GM23338 (cell line): ENCODE measurements at regions not wholly inside any gene's neighbourhood (a gene's known extent, or its start where the extent isn't known, plus 50 kb on each side); places are given as distances from the start of the nearest gene placed in this dataset.
"Not testable (repeated sequence)": the region's sequence is repeated elsewhere in the genome, so short reads cannot be mapped to it uniquely, and the experiment has no call there.

ENCODE experiments used
- ATAC-seq: fragments of 200-7000 bp; cut with Tn5 transposase; 3 replicates; pipeline ENCODE4 v1.9.1; 2020
- DNase-seq: peaks from one replicate; pipeline ENCODE4 v3.0.0-alpha.2; 2015; ENCODE audit warnings: low spot score
- H2AFZ ChIP-seq: fragments of 200-600 bp; sonication (generic); 2 replicates; pipeline ENCODE4 v1.8.0; 2016; ENCODE audit warnings: antibody characterized with exemption, mild to moderate bottlenecking, moderate library complexity
- H3F3A ChIP-seq: fragments of 200-600 bp; sonication (generic); replicated peaks from 2 replicates; pipeline ENCODE4 v1.8.0; 2017; ENCODE audit warnings: antibody characterized with exemption, mixed run types, low read depth
- H3K27ac ChIP-seq: fragments of 200-600 bp; sonication (generic); 2 replicates; pipeline ENCODE4 v1.6.1; 2016; ENCODE audit warnings: low read depth
- H3K27me3 ChIP-seq: fragments of 200-600 bp; sonication (generic); 2 replicates; pipeline ENCODE4 v1.8.0; 2016; ENCODE audit warnings: mild to moderate bottlenecking, mixed run types, moderate library complexity; ENCODE audit not compliant: insufficient read depth
- H3K36me3 ChIP-seq: fragments of 200-600 bp; sonication (generic); 2 replicates; pipeline ENCODE4 v1.8.0; 2016; ENCODE audit warnings: mild to moderate bottlenecking; ENCODE audit not compliant: insufficient read depth
- H3K4me1 ChIP-seq: fragments of 200-600 bp; sonication (generic); 2 replicates; pipeline ENCODE4 v1.8.0; 2016; ENCODE audit warnings: mild to moderate bottlenecking, moderate library complexity; ENCODE audit not compliant: insufficient read depth
- H3K4me2 ChIP-seq: fragments of 200-600 bp; sonication (generic); 2 replicates; pipeline ENCODE4 v1.7.1; 2017; ENCODE audit warnings: mixed run types
- H3K4me3 ChIP-seq: fragments of 200-600 bp; sonication (generic); 2 replicates; pipeline ENCODE4 v1.6.1; 2016; ENCODE audit warnings: mixed run types
- H3K79me2 ChIP-seq: fragments of 200-600 bp; sonication (generic); replicated peaks from 2 replicates; pipeline ENCODE4 v1.8.0; 2017; ENCODE audit warnings: mild to moderate bottlenecking; ENCODE audit not compliant: insufficient read depth
- H3K9me2 ChIP-seq: fragments of 200-600 bp; sonication (generic); 2 replicates; pipeline ENCODE4 v1.8.0; 2017; ENCODE audit not compliant: insufficient read depth
- H4K20me1 ChIP-seq: fragments of 200-600 bp; sonication (generic); replicated peaks from 2 replicates; pipeline ENCODE4 v1.8.0; 2017; ENCODE audit warnings: mild to moderate bottlenecking; ENCODE audit not compliant: insufficient read depth
- H3K27ac Mint-ChIP-seq: 2 replicates; pipeline ENCODE4 v1.8.0; 2020; ENCODE audit warnings: inconsistent platforms, mild to moderate bottlenecking, moderate library complexity, mixed read lengths
- H3K27me3 Mint-ChIP-seq: 3 replicates; pipeline ENCODE4 v1.8.0; 2022; ENCODE audit warnings: low read depth, mild to moderate bottlenecking, moderate library complexity, mixed read lengths, inconsistent platforms; ENCODE audit not compliant: insufficient read depth, poor library complexity
- H3K36me3 Mint-ChIP-seq: 3 replicates; pipeline ENCODE4 v1.8.0; 2021; ENCODE audit warnings: low read depth, mild to moderate bottlenecking, inconsistent platforms, moderate library complexity, mixed read lengths
- H3K4me1 Mint-ChIP-seq: 3 replicates; pipeline ENCODE4 v1.8.0; 2020; ENCODE audit warnings: mild to moderate bottlenecking, inconsistent platforms, mixed read lengths
- H3K4me3 Mint-ChIP-seq: 3 replicates; pipeline ENCODE4 v1.8.0; 2021; ENCODE audit warnings: moderate library complexity, mild to moderate bottlenecking, inconsistent platforms, mixed read lengths
- H3K9me3 Mint-ChIP-seq: 3 replicates; pipeline ENCODE4 v1.8.0; 2020; ENCODE audit warnings: moderate library complexity, mild to moderate bottlenecking, inconsistent platforms, mixed read lengths
- CREB1 ChIP-seq: fragments of 250-450 bp; sonication (Bioruptor Pico); IDR thresholded peaks from 2 replicates; pipeline ENCODE4 v1.5.0; 2020; ENCODE audit warnings: low read depth, mild to moderate bottlenecking, moderate library complexity
- ETS1 ChIP-seq: IDR thresholded peaks from 2 replicates; pipeline ENCODE4 v1.6.1; 2016; ENCODE audit warnings: antibody characterized with exemption
- EZH2 ChIP-seq: fragments of 200-600 bp; sonication (generic); IDR thresholded peaks from one replicate; pipeline ENCODE4 v1.8.0; 2017; ENCODE audit warnings: antibody characterized with exemption, mild to moderate bottlenecking, low read depth; ENCODE audit not compliant: unreplicated experiment
- EZH2phosphoT487 ChIP-seq: fragments of 200-600 bp; sonication (generic); IDR thresholded peaks from one replicate; pipeline ENCODE4 v1.8.1; 2018; ENCODE audit warnings: antibody characterized with exemption; ENCODE audit not compliant: unreplicated experiment
- JUNB ChIP-seq: IDR thresholded peaks from one replicate; pipeline ENCODE4 v1.6.1; 2016; ENCODE audit warnings: antibody characterized with exemption; ENCODE audit not compliant: unreplicated experiment
- NANOG ChIP-seq: IDR thresholded peaks from 2 replicates; pipeline ENCODE4 v1.6.1; 2016; ENCODE audit warnings: antibody characterized with exemption, borderline replicate concordance
- POLR2AphosphoS5 ChIP-seq: IDR thresholded peaks from 2 replicates; pipeline ENCODE4 v1.6.1; 2016; ENCODE audit warnings: antibody characterized with exemption, low read depth
- ZNF114 ChIP-seq: fragments of 250-450 bp; sonication (Bioruptor Pico); IDR thresholded peaks from 2 replicates; pipeline ENCODE4 v1.5.0; 2020; ENCODE audit warnings: mild to moderate bottlenecking, moderate library complexity
- TF ChIP-seq, protein P1 (sequence below): IDR thresholded peaks from one replicate; pipeline ENCODE4 v1.6.1; 2018; ENCODE audit warnings: antibody characterized with exemption; ENCODE audit not compliant: unreplicated experiment
- TF ChIP-seq, protein P2 (sequence below), 2 experiments: fragments of 200-600 bp in 1 of 2; sonication (generic) in 1 of 2; conservative IDR thresholded peaks; 2 replicates each; pipeline versions ENCODE4 v1.5.1 to v1.6.1; 2016 to 2017; ENCODE audit warnings: antibody characterized with exemption in 2 of 2, low read depth in 2 of 2, mild to moderate bottlenecking in 2 of 2, moderate library complexity in 1 of 2
- TF ChIP-seq, protein P3 (sequence below): fragments of 250-450 bp; sonication (Bioruptor Pico); IDR thresholded peaks from 2 replicates; pipeline ENCODE4 v1.5.0; 2020; ENCODE audit warnings: mild to moderate bottlenecking, moderate library complexity

DNA sequence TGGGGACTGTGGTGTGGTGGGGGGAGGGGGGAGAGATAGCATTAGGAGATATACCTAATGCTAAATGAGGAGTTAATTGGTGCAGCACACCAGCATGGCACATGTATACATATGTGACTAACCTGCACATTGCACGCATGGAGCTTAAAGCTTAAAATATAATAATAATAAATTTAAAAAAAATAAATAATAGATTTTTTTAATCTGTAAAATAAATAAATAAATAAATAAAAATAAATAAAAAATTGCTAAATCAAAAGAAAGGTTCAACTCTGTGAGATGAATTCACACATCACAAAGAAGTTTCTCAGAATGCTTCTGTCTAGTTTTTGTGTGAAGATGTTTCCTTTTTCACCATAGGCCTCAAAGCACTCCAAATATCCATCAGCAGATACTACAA lies 1793.7 kb downstream of the UQCRFS1 start:
- not testable (repeated sequence) for H3K4me2 ChIP-seq, H3K79me2 ChIP-seq, H3K9me2 ChIP-seq, H3K27me3 Mint-ChIP-seq, H3K4me1 ChIP-seq, H3K27ac ChIP-seq, H3K4me3 ChIP-seq, H3K4me3 Mint-ChIP-seq, H3K36me3 ChIP-seq, H3K27me3 ChIP-seq, H4K20me1 ChIP-seq, H3K4me1 Mint-ChIP-seq, ATAC-seq, H3F3A ChIP-seq, H3K27ac Mint-ChIP-seq, H2AFZ ChIP-seq, DNase-seq
- Mint-ChIP-seq H3K36me3 (peaks cover 42% of the 10 kb centered on the region), H3K9me3 (peaks cover 89% of the 10 kb centered on the region)

DNA sequence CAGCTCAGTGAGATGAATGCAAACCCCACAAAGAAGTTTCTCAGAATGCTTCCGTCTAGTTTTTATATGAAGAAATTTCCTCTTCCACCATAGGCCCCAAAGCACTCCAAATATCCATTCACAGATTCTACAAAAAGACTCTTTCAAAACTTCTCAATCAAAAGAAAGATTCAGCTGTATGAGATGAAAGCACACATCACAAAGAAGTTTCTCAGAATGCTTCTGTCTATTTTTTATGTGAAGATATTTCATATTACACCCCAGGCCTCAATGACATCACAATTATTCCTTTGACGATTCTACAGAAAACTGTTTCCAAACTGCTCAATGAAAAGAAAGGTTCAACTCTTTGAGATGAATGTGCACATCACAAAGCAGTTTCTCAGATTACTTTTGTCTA lies 1819.4 kb downstream of the UQCRFS1 start:
- Histone ChIP-seq H2AFZ (no peak overlapping the region), H3K4me3 (no peak overlapping the region; the same call in 1 of the 2 replicates), H3K36me3 (peaks cover 57% of the 10 kb centered on the region), H4K20me1 (no peaks in the 10 kb centered on the region), H3K9me2 (no peaks in the 10 kb centered on the region), H3K27me3 (no peaks in the 10 kb centered on the region), H3K4me1 (no peaks in the 10 kb centered on the region), H3F3A (no peaks in the 10 kb centered on the region), H3K4me2 (no peak overlapping the region), H3K27ac (no peak overlapping the region), H3K79me2 (no peaks in the 10 kb centered on the region)
- H3K36me3 Mint-ChIP-seq = peaks cover 91% of the 10 kb centered on the region
- peaks cover 4% of the 10 kb centered on the region for H3K27me3 Mint-ChIP-seq
- no peak overlapping the region for H3K4me3 Mint-ChIP-seq
- DNase-seq (no peak), ATAC-seq (no peak)
- peaks cover 100% of the 10 kb centered on the region for H3K9me3 Mint-ChIP-seq
- H3K4me1 Mint-ChIP-seq = no peaks in the 10 kb centered on the region
- H3K27ac Mint-ChIP-seq = no peak overlapping the region
- no peak for TF ChIP-seq JUNB
- no peak for TF ChIP-seq EZH2
- TF ChIP-seq, protein P1, sequence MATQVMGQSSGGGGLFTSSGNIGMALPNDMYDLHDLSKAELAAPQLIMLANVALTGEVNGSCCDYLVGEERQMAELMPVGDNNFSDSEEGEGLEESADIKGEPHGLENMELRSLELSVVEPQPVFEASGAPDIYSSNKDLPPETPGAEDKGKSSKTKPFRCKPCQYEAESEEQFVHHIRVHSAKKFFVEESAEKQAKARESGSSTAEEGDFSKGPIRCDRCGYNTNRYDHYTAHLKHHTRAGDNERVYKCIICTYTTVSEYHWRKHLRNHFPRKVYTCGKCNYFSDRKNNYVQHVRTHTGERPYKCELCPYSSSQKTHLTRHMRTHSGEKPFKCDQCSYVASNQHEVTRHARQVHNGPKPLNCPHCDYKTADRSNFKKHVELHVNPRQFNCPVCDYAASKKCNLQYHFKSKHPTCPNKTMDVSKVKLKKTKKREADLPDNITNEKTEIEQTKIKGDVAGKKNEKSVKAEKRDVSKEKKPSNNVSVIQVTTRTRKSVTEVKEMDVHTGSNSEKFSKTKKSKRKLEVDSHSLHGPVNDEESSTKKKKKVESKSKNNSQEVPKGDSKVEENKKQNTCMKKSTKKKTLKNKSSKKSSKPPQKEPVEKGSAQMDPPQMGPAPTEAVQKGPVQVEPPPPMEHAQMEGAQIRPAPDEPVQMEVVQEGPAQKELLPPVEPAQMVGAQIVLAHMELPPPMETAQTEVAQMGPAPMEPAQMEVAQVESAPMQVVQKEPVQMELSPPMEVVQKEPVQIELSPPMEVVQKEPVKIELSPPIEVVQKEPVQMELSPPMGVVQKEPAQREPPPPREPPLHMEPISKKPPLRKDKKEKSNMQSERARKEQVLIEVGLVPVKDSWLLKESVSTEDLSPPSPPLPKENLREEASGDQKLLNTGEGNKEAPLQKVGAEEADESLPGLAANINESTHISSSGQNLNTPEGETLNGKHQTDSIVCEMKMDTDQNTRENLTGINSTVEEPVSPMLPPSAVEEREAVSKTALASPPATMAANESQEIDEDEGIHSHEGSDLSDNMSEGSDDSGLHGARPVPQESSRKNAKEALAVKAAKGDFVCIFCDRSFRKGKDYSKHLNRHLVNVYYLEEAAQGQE = no peak
- TF ChIP-seq ZNF114 (CRISPR knock-in tag) = no peak
- TF ChIP-seq, protein P2, sequence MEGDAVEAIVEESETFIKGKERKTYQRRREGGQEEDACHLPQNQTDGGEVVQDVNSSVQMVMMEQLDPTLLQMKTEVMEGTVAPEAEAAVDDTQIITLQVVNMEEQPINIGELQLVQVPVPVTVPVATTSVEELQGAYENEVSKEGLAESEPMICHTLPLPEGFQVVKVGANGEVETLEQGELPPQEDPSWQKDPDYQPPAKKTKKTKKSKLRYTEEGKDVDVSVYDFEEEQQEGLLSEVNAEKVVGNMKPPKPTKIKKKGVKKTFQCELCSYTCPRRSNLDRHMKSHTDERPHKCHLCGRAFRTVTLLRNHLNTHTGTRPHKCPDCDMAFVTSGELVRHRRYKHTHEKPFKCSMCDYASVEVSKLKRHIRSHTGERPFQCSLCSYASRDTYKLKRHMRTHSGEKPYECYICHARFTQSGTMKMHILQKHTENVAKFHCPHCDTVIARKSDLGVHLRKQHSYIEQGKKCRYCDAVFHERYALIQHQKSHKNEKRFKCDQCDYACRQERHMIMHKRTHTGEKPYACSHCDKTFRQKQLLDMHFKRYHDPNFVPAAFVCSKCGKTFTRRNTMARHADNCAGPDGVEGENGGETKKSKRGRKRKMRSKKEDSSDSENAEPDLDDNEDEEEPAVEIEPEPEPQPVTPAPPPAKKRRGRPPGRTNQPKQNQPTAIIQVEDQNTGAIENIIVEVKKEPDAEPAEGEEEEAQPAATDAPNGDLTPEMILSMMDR (conservative IDR thresholded peaks at IDR 0.05; ENCODE audit: low read depth in 2 of 2) = no peak
- TF ChIP-seq, protein P3, sequence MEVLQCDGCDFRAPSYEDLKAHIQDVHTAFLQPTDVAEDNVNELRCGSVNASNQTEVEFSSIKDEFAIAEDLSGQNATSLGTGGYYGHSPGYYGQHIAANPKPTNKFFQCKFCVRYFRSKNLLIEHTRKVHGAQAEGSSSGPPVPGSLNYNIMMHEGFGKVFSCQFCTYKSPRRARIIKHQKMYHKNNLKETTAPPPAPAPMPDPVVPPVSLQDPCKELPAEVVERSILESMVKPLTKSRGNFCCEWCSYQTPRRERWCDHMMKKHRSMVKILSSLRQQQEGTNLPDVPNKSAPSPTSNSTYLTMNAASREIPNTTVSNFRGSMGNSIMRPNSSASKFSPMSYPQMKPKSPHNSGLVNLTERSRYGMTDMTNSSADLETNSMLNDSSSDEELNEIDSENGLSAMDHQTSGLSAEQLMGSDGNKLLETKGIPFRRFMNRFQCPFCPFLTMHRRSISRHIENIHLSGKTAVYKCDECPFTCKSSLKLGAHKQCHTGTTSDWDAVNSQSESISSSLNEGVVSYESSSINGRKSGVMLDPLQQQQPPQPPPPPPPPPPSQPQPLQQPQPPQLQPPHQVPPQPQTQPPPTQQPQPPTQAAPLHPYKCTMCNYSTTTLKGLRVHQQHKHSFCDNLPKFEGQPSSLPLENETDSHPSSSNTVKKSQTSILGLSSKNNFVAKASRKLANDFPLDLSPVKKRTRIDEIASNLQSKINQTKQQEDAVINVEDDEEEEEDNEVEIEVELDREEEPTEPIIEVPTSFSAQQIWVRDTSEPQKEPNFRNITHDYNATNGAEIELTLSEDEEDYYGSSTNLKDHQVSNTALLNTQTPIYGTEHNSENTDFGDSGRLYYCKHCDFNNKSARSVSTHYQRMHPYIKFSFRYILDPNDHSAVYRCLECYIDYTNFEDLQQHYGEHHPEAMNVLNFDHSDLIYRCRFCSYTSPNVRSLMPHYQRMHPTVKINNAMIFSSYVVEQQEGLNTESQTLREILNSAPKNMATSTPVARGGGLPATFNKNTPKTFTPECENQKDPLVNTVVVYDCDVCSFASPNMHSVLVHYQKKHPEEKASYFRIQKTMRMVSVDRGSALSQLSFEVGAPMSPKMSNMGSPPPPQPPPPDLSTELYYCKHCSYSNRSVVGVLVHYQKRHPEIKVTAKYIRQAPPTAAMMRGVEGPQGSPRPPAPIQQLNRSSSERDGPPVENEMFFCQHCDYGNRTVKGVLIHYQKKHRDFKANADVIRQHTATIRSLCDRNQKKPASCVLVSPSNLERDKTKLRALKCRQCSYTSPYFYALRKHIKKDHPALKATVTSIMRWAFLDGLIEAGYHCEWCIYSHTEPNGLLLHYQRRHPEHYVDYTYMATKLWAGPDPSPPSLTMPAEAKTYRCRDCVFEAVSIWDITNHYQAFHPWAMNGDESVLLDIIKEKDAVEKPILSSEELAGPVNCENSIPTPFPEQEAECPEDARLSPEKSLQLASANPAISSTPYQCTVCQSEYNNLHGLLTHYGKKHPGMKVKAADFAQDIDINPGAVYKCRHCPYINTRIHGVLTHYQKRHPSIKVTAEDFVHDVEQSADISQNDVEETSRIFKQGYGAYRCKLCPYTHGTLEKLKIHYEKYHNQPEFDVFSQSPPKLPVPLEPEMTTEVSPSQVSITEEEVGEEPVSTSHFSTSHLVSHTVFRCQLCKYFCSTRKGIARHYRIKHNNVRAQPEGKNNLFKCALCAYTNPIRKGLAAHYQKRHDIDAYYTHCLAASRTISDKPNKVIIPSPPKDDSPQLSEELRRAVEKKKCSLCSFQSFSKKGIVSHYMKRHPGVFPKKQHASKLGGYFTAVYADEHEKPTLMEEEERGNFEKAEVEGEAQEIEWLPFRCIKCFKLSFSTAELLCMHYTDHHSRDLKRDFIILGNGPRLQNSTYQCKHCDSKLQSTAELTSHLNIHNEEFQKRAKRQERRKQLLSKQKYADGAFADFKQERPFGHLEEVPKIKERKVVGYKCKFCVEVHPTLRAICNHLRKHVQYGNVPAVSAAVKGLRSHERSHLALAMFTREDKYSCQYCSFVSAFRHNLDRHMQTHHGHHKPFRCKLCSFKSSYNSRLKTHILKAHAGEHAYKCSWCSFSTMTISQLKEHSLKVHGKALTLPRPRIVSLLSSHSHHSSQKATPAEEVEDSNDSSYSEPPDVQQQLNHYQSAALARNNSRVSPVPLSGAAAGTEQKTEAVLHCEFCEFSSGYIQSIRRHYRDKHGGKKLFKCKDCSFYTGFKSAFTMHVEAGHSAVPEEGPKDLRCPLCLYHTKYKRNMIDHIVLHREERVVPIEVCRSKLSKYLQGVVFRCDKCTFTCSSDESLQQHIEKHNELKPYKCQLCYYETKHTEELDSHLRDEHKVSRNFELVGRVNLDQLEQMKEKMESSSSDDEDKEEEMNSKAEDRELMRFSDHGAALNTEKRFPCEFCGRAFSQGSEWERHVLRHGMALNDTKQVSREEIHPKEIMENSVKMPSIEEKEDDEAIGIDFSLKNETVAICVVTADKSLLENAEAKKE (CRISPR knock-in tag) = no peak
- no peak for TF ChIP-seq NANOG
- TF ChIP-seq EZH2phosphoT487 = no peak
- no peak for TF ChIP-seq POLR2AphosphoS5
- TF ChIP-seq CREB1 (CRISPR knock-in tag) = no peak
- no peak for TF ChIP-seq ETS1
